T-helper 9 cell (primary cell): ENCODE measurements at regions not wholly inside any gene's neighbourhood (a gene's known extent, or its start where the extent isn't known, plus 50 kb on each side); places are given as distances from the start of the nearest gene placed in this dataset.

Experiments
- DNase-seq: peaks from one replicate; pipeline ENCODE4 v3.0.0-alpha.2; 2020

GRCh38 chr15:60096157-60096556 is 92.0 kb downstream of the FOXB1 start:
- DNase-seq: no peak

- DNase-seq: no peak
These were observed 97.3 kb downstream of the FOXB1 start for GRCh38 chr15:60101416-60101815.

GRCh38 chr15:60102748-60103147 is 98.6 kb downstream of the FOXB1 start:
- no peak for DNase-seq

GRCh38 chr15:60110909-60111308 is 106.8 kb downstream of the FOXB1 start:
- DNase-seq: no peak

GRCh38 chr15:60115579-60116380 is 111.7 kb downstream of the FOXB1 start:
- DNase-seq: no peak

GRCh38 chr15:60116456-60117089 is 112.5 kb downstream of the FOXB1 start:
- DNase-seq: no peak

GRCh38 chr15:60118146-60118545 is 114.0 kb downstream of the FOXB1 start:
- no peak for DNase-seq

- no peak for DNase-seq
These were observed 114.5 kb downstream of the FOXB1 start for GRCh38 chr15:60118626-60119025.

GRCh38 chr15:60119101-60119500 is 115.0 kb downstream of the FOXB1 start:
- no peak for DNase-seq

GRCh38 chr15:60120100-60120499 is 116.0 kb downstream of the FOXB1 start:
- no peak for DNase-seq

- DNase-seq: no peak
These were observed 117.7 kb downstream of the FOXB1 start for GRCh38 chr15:60121845-60122244.

- DNase-seq: no peak
These were observed 118.6 kb downstream of the FOXB1 start for GRCh38 chr15:60122691-60123090.

GRCh38 chr15:60124460-60125070 is 120.5 kb downstream of the FOXB1 start:
- DNase-seq: no peak

- DNase-seq: no peak
These were observed 121.2 kb downstream of the FOXB1 start for GRCh38 chr15:60125334-60125733.

- no peak for DNase-seq
These were observed 122.1 kb downstream of the FOXB1 start for GRCh38 chr15:60126200-60126599.

GRCh38 chr15:60126661-60127060 is 122.5 kb downstream of the FOXB1 start:
- DNase-seq: no peak

- no peak for DNase-seq
These were observed 123.9 kb downstream of the FOXB1 start for GRCh38 chr15:60128000-60128376.

- DNase-seq: no peak
These were observed 124.6 kb downstream of the FOXB1 start for GRCh38 chr15:60128710-60129109.

GRCh38 chr15:60130398-60130797 is 126.3 kb downstream of the FOXB1 start:
- no peak for DNase-seq

- no peak for DNase-seq
These were observed 126.7 kb downstream of the FOXB1 start for GRCh38 chr15:60130821-60131220.

GRCh38 chr15:60134609-60135008 is 130.5 kb downstream of the FOXB1 start:
- DNase-seq: no peak

- no peak for DNase-seq
These were observed 131.8 kb downstream of the FOXB1 start for GRCh38 chr15:60135961-60136360.

GRCh38 chr15:60137711-60138396 is 133.7 kb downstream of the FOXB1 start:
- DNase-seq: no peak
